Epithelial cell of esophagus (primary cell): ENCODE measurements at regions not wholly inside any gene's neighbourhood (a gene's known extent, or its start where the extent isn't known, plus 50 kb on each side); places are given as distances from the start of the nearest gene placed in this dataset.

Experiments used
- DNase-seq: peaks from one replicate; pipeline ENCODE4 v3.0.0; 2010; ENCODE audit warnings: low read depth
- H3K4me3 ChIP-seq: 2 replicates; pipeline ENCODE4 v1.5.1; 2011; ENCODE audit warnings: mild to moderate bottlenecking, low read length, control low read depth
- TF ChIP-seq, protein P1 (sequence below): IDR thresholded peaks from 2 replicates; pipeline ENCODE4 v1.5.1; 2011; ENCODE audit warnings: low read depth, mild to moderate bottlenecking, low read length, control low read depth, inconsistent platforms; ENCODE audit not compliant: insufficient read depth; ENCODE audit errors: missing control alignments

DNA sequence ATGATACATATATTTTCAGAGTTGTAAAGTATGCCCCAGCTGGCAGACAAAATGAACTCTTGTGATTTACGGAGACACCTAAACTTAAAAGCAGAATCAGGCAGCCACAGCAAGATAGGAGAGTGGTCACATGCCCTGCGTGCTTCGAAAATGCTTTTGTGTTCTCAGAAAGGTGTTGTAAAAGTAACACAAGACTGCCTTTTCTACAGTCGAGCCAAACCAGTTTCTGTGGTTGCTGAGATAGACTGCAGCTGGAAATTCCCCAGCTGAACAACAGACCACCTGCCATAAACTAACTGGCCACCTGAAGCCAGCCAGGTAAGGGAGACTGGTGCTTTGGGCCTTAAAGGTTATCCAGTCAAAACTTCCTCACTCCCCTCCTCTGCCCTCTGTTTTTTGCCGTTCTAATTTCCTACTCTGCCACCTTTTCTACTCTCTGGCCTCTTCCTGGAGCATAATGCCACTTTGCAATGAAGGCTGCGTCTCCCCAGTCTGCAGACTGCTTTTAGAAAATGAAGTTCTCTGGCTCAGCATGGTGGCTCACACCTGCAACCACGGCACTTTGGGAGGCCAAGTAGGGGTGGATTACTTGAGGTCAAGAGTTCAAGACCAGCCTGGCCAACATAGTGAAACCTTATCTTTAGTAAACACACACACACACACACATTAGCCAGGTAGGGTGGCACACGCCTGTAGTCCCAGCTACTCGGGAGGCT, 381.2 kb upstream of the SLITRK1 start:
- TF ChIP-seq, protein P1, sequence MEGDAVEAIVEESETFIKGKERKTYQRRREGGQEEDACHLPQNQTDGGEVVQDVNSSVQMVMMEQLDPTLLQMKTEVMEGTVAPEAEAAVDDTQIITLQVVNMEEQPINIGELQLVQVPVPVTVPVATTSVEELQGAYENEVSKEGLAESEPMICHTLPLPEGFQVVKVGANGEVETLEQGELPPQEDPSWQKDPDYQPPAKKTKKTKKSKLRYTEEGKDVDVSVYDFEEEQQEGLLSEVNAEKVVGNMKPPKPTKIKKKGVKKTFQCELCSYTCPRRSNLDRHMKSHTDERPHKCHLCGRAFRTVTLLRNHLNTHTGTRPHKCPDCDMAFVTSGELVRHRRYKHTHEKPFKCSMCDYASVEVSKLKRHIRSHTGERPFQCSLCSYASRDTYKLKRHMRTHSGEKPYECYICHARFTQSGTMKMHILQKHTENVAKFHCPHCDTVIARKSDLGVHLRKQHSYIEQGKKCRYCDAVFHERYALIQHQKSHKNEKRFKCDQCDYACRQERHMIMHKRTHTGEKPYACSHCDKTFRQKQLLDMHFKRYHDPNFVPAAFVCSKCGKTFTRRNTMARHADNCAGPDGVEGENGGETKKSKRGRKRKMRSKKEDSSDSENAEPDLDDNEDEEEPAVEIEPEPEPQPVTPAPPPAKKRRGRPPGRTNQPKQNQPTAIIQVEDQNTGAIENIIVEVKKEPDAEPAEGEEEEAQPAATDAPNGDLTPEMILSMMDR: no peak
- H3K4me3 ChIP-seq: no peak overlapping the region
- DNase-seq: peak; percentile 13

DNA sequence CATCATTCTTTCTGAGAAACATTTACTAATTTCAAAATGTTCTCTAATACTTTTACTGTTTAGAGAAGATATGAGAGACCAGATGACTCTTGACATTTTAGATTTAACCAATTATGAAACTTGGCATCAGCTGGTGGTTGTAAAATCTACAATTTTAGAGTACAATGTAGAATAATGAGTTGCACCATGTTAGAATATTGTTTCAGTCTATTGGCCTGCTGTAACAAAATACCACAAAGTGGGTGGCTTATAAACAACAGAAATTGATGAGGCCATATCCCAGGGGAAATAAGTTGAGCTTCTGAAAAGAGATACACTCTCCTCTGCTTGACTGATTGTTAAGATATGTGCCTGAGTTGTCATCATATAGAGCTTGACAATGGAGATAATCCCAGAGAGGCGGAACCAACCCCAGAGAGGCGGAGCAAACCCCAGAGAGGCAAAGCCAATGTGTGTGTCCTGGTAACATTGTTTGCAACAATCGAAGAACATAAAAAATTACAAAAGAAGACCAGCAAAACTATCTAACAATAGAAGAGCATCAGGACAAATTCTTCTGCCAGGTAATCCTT, 373.0 kb upstream of the SLITRK1 start:
- DNase-seq: no peak
- no peak overlapping the region for H3K4me3 ChIP-seq
- TF ChIP-seq, protein P1: no peak

DNA sequence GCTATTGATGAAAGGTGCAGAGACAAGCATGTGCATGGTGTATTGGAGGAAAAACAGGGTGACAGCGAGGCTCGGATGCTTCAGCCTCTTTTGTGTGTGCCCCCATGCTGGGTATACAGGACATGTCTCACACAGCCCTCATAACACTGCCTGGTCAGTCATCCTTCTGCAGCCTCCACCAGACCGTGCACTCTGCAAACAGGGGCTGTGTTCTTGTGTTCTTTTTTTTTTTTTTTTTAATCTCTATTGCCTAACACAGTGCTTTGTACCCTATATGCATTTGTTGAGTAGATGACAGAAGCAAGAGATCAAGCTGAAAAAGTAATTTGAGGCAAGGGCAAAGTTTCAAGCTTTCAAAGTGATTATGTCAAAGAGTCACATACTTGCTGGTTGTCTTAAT, 367.2 kb upstream of the SLITRK1 start:
- no peak for DNase-seq
- H3K4me3 ChIP-seq: no peak overlapping the region
- TF ChIP-seq, protein P1: no peak

DNA sequence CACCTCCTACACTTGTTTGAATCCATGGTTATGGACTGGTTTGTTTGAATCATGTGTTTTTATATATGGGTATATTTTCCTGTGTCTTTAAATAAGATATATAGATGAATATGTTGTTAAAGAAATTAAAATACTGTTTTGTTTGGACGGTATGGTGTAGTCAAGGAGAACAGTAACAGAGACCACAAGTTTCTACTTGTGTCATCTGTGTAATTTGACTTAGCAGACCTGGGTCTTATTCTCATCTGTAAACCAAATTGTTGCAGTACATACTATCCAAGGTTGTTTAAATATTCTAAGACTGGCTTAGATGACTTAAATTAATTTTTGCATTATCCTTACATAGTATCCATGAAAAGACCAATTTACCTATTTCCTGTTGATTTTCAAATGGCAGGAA, 361.1 kb upstream of the SLITRK1 start:
- TF ChIP-seq, protein P1: no peak
- no peak for DNase-seq
- H3K4me3 ChIP-seq: no peak overlapping the region

DNA sequence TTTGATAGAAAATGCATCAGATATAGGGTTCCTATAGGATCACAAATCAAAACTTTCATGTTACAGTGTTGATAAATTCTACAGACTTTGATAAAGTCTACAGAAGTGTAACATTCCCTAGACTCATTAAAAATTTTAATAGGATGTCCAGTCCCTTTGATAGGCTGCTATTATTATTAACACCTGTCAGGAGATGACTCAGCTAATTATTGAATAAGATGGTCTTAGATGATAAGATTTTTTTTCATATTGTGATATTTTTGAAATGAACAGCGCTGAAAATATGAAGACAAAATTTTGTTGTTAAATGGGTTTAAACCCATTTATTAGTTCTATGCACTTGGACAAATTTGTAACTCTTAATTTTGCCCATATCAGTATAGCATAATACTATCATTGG, 356.8 kb upstream of the SLITRK1 start:
- TF ChIP-seq, protein P1: no peak

DNA sequence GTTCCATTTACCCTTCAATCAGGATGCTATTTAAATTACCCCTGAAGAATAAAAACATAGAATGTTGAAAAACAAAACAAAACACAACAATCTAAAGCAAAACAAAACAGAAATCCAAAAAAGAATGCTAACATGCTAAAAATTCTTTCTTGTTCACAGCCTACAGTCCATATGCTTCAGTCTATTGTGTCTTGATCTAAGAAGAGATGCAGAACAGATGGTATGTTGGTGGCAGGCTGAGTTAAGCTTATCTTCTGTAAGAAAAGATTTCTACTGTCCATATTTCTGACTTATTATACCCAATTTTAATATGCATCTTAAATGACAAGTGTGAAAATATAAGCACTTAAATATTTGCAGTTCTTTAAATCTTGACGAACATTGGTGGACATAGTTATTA, 356.1 kb upstream of the SLITRK1 start:
- TF ChIP-seq, protein P1: no peak
- no peak for DNase-seq
- no peak overlapping the region for H3K4me3 ChIP-seq

More for the DNA sequence above, 356.8 kb upstream of the SLITRK1 start:
- no peak for DNase-seq
- no peak overlapping the region for H3K4me3 ChIP-seq

DNA sequence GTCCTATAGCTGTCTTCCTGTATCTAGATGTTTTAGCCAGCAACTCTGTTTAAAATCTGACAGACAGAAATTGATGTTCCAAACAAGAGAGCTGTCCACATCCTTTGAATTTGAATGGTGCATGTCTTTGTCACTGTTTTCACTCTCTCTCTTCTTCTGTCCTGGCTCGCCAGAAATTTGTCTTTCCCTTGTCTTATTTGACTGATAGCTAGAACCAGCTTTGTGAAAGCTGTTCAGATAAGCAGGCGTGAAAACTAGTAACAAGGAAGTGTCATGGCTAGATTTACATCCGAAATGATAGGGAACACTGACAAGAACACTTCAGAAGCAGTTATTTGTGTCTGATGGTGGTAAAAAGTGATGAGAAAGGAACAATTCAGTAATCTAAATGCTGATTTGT, 354.9 kb upstream of the SLITRK1 start:
- H3K4me3 ChIP-seq: no peak overlapping the region
- no peak for DNase-seq
- TF ChIP-seq, protein P1: no peak
